ENCODE measurements at regions not wholly inside any gene's neighbourhood (a gene's known extent, or its start where the extent isn't known, plus 50 kb on each side); places are given as distances from the start of the nearest gene placed in this dataset.

GRCh38 chr22:33209930-33210784 lies 152.0 kb upstream of the SYN3 start (continued):
- TF ChIP-seq E2F8 (IDR thresholded peaks at IDR 0.05; ENCODE audit: low read depth, partially characterized antibody), result no peak
- TF ChIP-seq RELB (IDR thresholded peaks at IDR 0.05; ENCODE audit: low read depth), result no peak
- TF ChIP-seq YBX1 (IDR thresholded peaks at IDR 0.05), result no peak
- TF ChIP-seq HCFC1 (IDR thresholded peaks at IDR 0.05; ENCODE audit: low read length), result no peak
- no peak for TF ChIP-seq STAT3 (IDR thresholded peaks at IDR 0.05; ENCODE audit: low read depth, low read length)
- no peak for TF ChIP-seq TCF12 (IDR thresholded peaks at IDR 0.05; ENCODE audit: low read depth, low read length)
- no peak for TF ChIP-seq CBX3 (IDR thresholded peaks at IDR 0.05; ENCODE audit: borderline replicate concordance, low read depth)
- TF ChIP-seq, protein P1, sequence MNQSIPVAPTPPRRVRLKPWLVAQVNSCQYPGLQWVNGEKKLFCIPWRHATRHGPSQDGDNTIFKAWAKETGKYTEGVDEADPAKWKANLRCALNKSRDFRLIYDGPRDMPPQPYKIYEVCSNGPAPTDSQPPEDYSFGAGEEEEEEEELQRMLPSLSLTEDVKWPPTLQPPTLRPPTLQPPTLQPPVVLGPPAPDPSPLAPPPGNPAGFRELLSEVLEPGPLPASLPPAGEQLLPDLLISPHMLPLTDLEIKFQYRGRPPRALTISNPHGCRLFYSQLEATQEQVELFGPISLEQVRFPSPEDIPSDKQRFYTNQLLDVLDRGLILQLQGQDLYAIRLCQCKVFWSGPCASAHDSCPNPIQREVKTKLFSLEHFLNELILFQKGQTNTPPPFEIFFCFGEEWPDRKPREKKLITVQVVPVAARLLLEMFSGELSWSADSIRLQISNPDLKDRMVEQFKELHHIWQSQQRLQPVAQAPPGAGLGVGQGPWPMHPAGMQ (IDR thresholded peaks at IDR 0.05; ENCODE audit: borderline replicate concordance), result no peak
- TF ChIP-seq STAT1 (conservative IDR thresholded peaks at IDR 0.05), result no peak
